Activated CD4-positive, alpha-beta T cell treated with anti-CD3 and anti-CD28 coated beads, Interleukin-2, Interleukin-6, amounts not matched to agents 100 ng/mL and 50 ng/mL, durations not matched to agents 16 hours and 8 hours (primary cell): ENCODE measurements at regions not wholly inside any gene's neighbourhood (a gene's known extent, or its start where the extent isn't known, plus 50 kb on each side); places are given as distances from the start of the nearest gene placed in this dataset.
"Not testable (repeated sequence)": the region's sequence is repeated elsewhere in the genome, so short reads cannot be mapped to it uniquely, and the experiment has no call there.

Experiments
- DNase-seq: peaks from one replicate; pipeline ENCODE4 v3.0.0-alpha.2; 2020

DNA sequence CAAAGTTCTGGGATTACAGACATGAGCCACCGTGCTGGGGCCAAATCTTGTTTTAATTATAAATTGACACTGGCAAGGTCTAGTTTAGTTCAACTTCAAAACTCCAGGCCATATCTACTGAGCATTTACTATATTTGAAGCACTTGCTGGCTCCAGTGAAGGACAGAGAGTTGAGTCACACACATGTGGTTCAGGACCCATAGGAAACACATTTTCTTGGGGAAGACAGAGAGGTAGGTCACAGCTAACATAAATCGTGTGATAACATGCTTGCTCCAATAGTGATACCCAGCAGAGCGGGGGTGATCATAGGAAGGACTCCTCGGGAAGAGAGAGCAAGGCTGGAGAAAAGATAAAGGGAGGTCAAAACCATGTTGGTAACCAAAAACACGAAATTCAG lies 170.6 kb upstream of the TSC22D1 start:
- DNase-seq: no peak

- no peak for DNase-seq
Observed at GRCh38 chr13:44744880-44745633, 168.9 kb upstream of the TSC22D1 start.

- DNase-seq: no peak
Observed at GRCh38 chr13:44739539-44739938, 163.4 kb upstream of the TSC22D1 start.

DNA sequence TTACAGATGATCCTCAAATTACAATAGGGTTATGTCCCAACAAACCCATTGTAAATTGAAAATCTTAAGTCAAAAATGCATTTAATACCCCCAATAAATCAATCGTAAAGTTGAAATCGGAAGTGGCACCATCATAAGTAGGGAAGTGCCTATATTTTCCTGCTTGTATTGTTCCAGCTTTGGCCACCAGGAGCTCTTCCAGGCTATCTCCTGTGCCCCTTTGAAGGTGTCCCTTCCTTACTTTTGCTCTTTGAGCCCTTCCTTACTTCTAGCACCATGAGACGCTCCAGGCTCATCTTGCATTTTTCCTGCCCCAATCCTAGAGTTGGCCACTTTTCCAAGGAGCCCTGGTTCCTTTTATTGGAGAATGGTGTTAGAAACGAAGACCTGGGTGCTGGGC lies 163.0 kb upstream of the TSC22D1 start:
- DNase-seq: no peak

GRCh38 chr13:44738463-44738862 lies 162.3 kb upstream of the TSC22D1 start:
- DNase-seq: no peak

DNA sequence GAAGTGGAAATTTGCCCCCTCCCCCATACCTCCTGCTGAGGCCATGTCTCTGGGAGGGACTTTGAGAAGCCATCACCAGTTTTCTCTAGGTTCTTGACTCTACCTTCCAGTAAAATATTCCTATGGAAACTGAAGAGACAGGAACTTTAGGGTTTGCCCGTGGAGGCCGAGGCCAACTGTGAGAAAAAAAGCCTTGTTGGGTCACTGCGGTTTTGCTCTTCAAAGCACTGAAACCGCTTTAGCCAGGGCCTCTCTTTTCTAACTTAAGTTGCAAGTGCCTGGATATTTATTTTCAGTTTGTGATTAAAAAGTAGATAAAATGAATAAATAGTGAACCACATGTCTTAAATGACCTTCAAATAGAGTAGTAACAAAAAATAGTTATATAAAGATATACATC lies 159.7 kb upstream of the TSC22D1 start:
- DNase-seq: no peak

- no peak for DNase-seq
Observed at GRCh38 chr13:44734201-44734707, 158.1 kb upstream of the TSC22D1 start.

- DNase-seq: no peak
Observed at GRCh38 chr13:44732503-44733098, 156.5 kb upstream of the TSC22D1 start.

DNA sequence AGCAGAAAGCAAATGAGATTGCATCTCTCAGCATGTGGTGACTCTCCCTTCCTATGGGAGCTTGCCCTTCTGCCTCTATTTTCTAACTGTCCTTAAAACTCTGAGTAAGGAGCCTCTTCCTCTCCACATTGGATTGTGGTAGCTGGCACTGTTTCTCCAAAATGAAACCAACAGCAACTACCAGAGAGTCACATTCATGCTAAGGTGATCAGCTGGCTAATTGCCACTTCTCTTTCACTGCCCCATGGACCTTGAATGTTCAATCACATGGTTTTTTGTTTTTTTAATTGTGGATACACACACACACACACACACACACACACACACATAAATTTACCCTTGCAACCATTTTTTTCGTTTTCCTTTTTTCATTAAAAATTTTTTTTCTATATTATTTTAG lies 154.7 kb upstream of the TSC22D1 start:
- DNase-seq: no peak

- no peak for DNase-seq
Observed at GRCh38 chr13:44730099-44730498, 154.0 kb upstream of the TSC22D1 start.

DNA sequence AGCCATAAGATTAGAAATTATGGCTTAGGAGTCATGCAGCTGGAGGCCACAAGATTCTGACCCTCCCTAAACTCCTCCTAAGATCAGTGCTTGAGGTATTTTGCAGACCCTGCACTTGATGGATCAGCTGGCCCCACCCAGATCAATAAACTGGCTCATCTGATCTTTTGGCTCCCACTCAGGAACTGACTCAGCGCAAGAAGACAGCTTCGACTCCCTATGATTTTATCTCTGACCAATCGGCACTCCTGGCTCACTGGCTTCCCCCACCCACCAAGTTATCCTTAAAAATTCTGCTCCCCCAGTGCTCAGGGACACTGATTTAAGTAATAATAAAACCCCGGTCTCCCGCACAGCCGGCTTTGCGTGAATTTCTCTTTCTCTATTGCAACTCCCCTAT lies 151.5 kb upstream of the TSC22D1 start:
- DNase-seq: not testable (repeated sequence)

DNA sequence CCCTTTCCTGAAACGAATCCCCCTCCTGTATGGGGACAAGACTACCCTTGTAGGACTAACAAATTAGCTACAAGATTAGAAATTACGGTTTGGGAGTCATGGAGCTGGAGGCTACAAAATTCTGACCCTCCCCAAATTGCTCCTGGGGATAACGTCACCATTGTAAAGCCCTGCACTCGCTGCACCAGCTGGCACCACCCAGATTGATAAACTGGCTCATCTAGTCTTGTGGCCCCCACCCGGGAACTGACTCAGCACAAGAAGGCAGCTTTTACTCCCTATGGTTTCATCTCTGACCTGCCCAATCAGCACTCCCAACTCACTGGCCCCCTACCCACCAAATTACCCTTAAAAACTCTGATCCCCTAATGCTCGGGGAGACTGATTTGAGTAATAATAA lies 150.6 kb upstream of the TSC22D1 start:
- no peak for DNase-seq

- no peak for DNase-seq
Observed at GRCh38 chr13:44726214-44726613, 150.1 kb upstream of the TSC22D1 start.

GRCh38 chr13:44719857-44720671 lies 143.9 kb upstream of the TSC22D1 start:
- DNase-seq: no peak

DNA sequence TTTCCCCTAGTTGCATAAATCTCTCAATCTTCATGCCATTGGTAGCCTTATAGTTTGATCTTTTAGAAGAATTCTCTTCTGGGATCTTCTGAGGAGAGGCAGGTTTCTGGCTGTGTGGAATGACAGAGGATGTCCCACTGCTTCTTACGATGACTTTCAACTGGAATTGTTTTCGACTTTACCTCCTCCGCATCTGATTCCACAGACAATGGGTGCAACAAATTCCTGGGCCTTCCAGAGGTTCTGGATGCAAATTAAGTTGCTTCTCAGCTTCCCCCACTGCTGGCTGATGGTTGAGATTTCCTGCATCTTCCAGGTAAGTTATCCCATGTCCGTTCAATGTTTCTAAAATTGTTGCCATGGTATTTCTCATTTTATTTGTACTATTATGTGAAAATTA lies 142.3 kb upstream of the TSC22D1 start:
- no peak for DNase-seq

DNA sequence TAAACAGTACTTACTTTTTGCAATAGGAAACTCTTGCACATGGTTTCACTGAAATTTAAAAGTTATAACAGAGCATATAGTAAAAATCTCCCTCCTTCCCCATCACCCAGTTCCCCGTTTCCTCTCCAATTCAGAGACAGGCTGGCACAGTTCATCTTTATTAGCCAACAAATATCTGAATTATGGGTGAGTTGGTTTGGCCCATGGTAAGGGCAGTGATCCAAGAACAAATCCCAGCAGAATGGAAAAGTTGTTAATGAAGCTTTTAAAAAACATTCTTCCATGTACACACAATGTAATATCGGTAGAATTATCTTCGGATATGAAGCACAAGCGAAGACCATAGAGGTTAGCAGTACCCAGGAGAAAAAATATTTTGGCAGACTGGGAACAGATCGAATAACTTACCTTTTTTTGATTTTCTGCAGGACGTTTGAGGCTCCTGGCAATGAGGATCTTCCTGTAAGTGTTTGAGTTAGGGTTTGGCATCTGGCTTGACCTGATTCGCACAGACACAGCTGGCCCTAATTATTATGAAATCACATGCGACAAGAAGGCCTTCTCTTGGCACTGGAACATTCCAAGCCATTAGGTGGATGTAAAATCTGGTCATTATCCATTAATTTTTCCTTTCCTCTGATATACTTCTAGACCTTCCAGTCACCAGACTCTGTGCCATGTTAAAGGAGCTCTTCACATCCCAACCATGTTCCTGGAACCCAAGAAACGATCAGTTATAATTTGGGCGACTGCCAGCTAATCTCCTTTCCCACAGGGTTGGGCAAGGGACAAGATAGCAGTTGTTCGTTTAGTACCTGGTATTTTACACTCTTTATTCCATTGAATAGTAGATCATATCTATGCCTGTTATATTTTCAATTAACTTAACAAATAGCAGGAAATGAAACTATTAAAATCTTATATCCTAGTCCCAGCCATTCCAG lies 139.4 kb upstream of the TSC22D1 start:
- DNase-seq: no peak

- no peak for DNase-seq
Observed at GRCh38 chr13:44713788-44714469, 137.8 kb upstream of the TSC22D1 start.

DNA sequence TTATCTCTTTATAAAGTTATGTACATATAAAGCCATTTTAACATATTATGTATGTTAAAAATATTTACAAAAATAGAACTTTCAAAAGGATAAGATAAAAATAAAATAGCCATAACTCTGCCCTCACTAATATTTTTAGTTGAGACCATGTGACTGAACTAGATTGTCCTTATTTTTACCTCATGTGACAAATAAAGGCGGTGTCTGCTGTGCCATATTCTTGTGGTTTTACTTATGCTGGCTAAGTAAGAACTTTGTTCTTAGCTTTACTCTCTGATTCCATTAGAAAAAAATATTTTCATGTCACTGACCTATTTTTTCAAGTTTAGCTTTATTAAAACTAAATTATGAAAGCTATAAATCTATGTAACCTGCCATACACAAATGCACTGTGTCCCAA lies 135.6 kb upstream of the TSC22D1 start:
- no peak for DNase-seq

DNA sequence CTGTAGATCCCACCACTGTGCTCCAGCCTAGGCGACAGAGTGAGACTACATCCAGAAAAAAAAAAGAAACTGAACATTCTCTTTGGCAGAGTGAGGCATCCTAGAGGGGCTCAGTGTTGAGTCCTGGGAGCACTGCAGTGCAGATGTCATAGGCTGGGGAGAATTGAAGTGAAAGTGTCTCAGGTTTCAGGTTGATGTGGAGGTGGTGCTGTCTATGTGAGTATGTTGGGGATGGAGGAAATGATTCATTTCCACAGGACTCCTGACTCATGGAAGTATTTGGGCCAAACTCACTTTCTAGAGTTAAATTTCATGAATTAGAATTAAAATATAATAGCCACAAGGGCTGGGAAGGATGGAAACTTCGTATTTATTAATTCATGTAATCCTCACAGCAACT lies 134.4 kb upstream of the TSC22D1 start:
- peak; percentile 73 for DNase-seq

DNA sequence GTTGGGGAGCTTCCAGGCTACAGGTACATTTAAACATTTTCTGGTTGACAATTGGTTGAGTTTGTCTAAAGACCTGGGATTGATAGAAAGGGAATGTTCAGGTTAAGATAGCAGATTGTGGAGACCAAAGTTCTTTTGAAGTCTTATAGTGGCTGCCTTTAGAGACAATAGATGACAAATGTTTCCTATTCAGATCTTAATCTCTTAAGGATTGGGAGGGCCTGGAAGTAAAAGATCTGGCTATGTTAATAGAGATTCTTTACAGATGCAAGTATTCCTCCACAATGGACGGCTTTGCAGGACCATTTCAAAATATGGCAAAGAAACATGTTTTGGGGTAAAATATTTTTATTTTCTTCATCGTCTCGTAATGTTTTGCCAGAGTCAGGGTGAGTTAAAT lies 128.7 kb upstream of the TSC22D1 start:
- DNase-seq: not testable (repeated sequence)

DNA sequence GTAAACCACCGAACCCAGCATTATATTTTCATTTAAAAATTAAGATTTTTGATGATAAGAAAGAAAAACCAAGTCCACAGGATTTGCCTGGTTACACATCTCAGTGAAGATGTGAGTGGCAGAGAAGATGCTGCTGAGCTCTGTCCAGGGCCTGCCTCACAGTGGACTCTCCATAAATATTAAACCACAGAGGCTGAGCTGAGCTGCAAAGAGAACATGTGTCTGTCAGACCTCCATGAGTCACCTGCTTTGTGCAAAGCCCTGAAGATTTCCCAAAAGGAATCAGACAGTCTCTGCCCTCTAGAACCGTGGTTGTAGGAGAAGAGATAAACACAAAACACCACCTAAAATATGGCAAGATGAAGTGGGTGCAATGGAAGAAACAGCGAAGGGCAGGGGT lies 127.2 kb upstream of the TSC22D1 start:
- no peak for DNase-seq

GRCh38 chr13:44698066-44698465 lies 121.9 kb upstream of the TSC22D1 start:
- DNase-seq: no peak
